GM12878 (cell line): ENCODE measurements at regions not wholly inside any gene's neighbourhood (a gene's known extent, or its start where the extent isn't known, plus 50 kb on each side); places are given as distances from the start of the nearest gene placed in this dataset.

Experiments used
- CREM ChIP-seq: IDR thresholded peaks from 2 replicates; pipeline ENCODE4 v1.6.1; 2014; ENCODE audit warnings: antibody characterized with exemption, low read depth
- FOXK2 ChIP-seq: fragments of 450-650 bp; IDR thresholded peaks from 2 replicates; pipeline ENCODE4 v1.6.1; 2017; ENCODE audit warnings: mild to moderate bottlenecking, moderate library complexity
- HDAC6 ChIP-seq: fragments of 200-600 bp; sonication (generic); IDR thresholded peaks from one replicate; pipeline ENCODE4 v1.8.0; 2017; ENCODE audit warnings: antibody characterized with exemption; ENCODE audit not compliant: unreplicated experiment
- JUNB ChIP-seq: IDR thresholded peaks from 2 replicates; pipeline ENCODE4 v1.6.1; 2016; ENCODE audit warnings: antibody characterized with exemption, mild to moderate bottlenecking
- NR2F1 ChIP-seq: fragments of 450-650 bp; conservative IDR thresholded peaks from 2 replicates; pipeline ENCODE4 v1.6.1; 2017; ENCODE audit warnings: mild to moderate bottlenecking
- NRF1 ChIP-seq: conservative IDR thresholded peaks from 2 replicates; pipeline ENCODE4 v1.6.1; 2011; ENCODE audit warnings: mild to moderate bottlenecking, low read depth, low read length, improper control_type of control experiment
- PAX5 ChIP-seq: IDR thresholded peaks from 2 replicates; pipeline ENCODE4 v1.6.1; 2011; ENCODE audit warnings: low read depth, low read length, borderline replicate concordance
- PAX8 ChIP-seq: fragments of 450-650 bp; IDR thresholded peaks from 2 replicates; pipeline ENCODE4 v1.6.1; 2017; ENCODE audit warnings: mild to moderate bottlenecking, moderate library complexity
- POU2F2 ChIP-seq: IDR thresholded peaks from 3 replicates; pipeline ENCODE4 v1.6.1; 2011; ENCODE audit warnings: low read depth, mild to moderate bottlenecking, low read length, borderline replicate concordance
- SUPT20H ChIP-seq: IDR thresholded peaks from 2 replicates; pipeline ENCODE4 v1.6.1; 2011; ENCODE audit warnings: low read depth, mild to moderate bottlenecking, low read length, moderate library complexity, borderline replicate concordance; ENCODE audit not compliant: control insufficient read depth
- SUZ12 ChIP-seq: fragments of 200-600 bp; sonication (generic); IDR thresholded peaks from one replicate; pipeline ENCODE4 v1.6.1; 2018; ENCODE audit warnings: antibody characterized with exemption, mild to moderate bottlenecking; ENCODE audit not compliant: unreplicated experiment
- TF ChIP-seq, protein P1 (sequence below): fragments of 450-650 bp; IDR thresholded peaks from 2 replicates; pipeline ENCODE4 v1.6.1; 2016; ENCODE audit warnings: mild to moderate bottlenecking, moderate library complexity, borderline replicate concordance
- TF ChIP-seq, protein P2 (sequence below): fragments of 450-650 bp; formaldehyde crosslinking; IDR thresholded peaks from 2 replicates; pipeline ENCODE4 v1.4.0; 2020; ENCODE audit warnings: mild to moderate bottlenecking, moderate library complexity
- TF ChIP-seq, protein P3 (sequence below): IDR thresholded peaks from 2 replicates; pipeline ENCODE4 v1.6.1; 2011; ENCODE audit warnings: low read depth, mild to moderate bottlenecking, low read length, moderate library complexity, borderline replicate concordance; ENCODE audit errors: extremely low read depth
- TF ChIP-seq, protein P4 (sequence below): fragments of 450-650 bp; IDR thresholded peaks from 2 replicates; pipeline ENCODE4 v1.6.1; 2017; ENCODE audit warnings: antibody characterized with exemption, mild to moderate bottlenecking, moderate library complexity
- TF ChIP-seq, protein P5 (sequence below): fragments of 450-650 bp; IDR thresholded peaks from 2 replicates; pipeline ENCODE4 v1.6.1; 2017; ENCODE audit warnings: mild to moderate bottlenecking

GRCh38 chr6:26249957-26250697 is 114.9 kb upstream of the BTN3A2 start (continued):
- TF ChIP-seq, protein P1, sequence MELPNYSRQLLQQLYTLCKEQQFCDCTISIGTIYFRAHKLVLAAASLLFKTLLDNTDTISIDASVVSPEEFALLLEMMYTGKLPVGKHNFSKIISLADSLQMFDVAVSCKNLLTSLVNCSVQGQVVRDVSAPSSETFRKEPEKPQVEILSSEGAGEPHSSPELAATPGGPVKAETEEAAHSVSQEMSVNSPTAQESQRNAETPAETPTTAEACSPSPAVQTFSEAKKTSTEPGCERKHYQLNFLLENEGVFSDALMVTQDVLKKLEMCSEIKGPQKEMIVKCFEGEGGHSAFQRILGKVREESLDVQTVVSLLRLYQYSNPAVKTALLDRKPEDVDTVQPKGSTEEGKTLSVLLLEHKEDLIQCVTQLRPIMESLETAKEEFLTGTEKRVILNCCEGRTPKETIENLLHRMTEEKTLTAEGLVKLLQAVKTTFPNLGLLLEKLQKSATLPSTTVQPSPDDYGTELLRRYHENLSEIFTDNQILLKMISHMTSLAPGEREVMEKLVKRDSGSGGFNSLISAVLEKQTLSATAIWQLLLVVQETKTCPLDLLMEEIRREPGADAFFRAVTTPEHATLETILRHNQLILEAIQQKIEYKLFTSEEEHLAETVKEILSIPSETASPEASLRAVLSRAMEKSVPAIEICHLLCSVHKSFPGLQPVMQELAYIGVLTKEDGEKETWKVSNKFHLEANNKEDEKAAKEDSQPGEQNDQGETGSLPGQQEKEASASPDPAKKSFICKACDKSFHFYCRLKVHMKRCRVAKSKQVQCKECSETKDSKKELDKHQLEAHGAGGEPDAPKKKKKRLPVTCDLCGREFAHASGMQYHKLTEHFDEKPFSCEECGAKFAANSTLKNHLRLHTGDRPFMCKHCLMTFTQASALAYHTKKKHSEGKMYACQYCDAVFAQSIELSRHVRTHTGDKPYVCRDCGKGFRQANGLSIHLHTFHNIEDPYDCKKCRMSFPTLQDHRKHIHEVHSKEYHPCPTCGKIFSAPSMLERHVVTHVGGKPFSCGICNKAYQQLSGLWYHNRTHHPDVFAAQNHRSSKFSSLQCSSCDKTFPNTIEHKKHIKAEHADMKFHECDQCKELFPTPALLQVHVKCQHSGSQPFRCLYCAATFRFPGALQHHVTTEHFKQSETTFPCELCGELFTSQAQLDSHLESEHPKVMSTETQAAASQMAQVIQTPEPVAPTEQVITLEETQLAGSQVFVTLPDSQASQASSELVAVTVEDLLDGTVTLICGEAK = no peak
- TF ChIP-seq JUNB = no peak
- TF ChIP-seq NR2F1 = 0 out of 2 replicates have a peak, but pooled peaks have one; percentile 7
- TF ChIP-seq POU2F2 = peak; percentile 96; the same call in 2 of the 3 replicates
- TF ChIP-seq SUZ12 = no peak
- no peak for TF ChIP-seq SUPT20H
- no peak; the same call in 1 of the 2 replicates for TF ChIP-seq PAX5
- TF ChIP-seq, protein P2, sequence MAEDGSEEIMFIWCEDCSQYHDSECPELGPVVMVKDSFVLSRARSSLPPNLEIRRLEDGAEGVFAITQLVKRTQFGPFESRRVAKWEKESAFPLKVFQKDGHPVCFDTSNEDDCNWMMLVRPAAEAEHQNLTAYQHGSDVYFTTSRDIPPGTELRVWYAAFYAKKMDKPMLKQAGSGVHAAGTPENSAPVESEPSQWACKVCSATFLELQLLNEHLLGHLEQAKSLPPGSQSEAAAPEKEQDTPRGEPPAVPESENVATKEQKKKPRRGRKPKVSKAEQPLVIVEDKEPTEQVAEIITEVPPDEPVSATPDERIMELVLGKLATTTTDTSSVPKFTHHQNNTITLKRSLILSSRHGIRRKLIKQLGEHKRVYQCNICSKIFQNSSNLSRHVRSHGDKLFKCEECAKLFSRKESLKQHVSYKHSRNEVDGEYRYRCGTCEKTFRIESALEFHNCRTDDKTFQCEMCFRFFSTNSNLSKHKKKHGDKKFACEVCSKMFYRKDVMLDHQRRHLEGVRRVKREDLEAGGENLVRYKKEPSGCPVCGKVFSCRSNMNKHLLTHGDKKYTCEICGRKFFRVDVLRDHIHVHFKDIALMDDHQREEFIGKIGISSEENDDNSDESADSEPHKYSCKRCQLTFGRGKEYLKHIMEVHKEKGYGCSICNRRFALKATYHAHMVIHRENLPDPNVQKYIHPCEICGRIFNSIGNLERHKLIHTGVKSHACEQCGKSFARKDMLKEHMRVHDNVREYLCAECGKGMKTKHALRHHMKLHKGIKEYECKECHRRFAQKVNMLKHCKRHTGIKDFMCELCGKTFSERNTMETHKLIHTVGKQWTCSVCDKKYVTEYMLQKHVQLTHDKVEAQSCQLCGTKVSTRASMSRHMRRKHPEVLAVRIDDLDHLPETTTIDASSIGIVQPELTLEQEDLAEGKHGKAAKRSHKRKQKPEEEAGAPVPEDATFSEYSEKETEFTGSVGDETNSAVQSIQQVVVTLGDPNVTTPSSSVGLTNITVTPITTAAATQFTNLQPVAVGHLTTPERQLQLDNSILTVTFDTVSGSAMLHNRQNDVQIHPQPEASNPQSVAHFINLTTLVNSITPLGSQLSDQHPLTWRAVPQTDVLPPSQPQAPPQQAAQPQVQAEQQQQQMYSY (CRISPR knock-in tag) = no peak
- peak; percentile 83 for TF ChIP-seq HDAC6
- TF ChIP-seq, protein P3, sequence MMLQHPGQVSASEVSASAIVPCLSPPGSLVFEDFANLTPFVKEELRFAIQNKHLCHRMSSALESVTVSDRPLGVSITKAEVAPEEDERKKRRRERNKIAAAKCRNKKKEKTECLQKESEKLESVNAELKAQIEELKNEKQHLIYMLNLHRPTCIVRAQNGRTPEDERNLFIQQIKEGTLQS = no peak
- TF ChIP-seq PAX8 = peak; percentile 3; the same call in 1 of the 2 replicates
- peak; percentile 78 for TF ChIP-seq CREM
- TF ChIP-seq, protein P4, sequence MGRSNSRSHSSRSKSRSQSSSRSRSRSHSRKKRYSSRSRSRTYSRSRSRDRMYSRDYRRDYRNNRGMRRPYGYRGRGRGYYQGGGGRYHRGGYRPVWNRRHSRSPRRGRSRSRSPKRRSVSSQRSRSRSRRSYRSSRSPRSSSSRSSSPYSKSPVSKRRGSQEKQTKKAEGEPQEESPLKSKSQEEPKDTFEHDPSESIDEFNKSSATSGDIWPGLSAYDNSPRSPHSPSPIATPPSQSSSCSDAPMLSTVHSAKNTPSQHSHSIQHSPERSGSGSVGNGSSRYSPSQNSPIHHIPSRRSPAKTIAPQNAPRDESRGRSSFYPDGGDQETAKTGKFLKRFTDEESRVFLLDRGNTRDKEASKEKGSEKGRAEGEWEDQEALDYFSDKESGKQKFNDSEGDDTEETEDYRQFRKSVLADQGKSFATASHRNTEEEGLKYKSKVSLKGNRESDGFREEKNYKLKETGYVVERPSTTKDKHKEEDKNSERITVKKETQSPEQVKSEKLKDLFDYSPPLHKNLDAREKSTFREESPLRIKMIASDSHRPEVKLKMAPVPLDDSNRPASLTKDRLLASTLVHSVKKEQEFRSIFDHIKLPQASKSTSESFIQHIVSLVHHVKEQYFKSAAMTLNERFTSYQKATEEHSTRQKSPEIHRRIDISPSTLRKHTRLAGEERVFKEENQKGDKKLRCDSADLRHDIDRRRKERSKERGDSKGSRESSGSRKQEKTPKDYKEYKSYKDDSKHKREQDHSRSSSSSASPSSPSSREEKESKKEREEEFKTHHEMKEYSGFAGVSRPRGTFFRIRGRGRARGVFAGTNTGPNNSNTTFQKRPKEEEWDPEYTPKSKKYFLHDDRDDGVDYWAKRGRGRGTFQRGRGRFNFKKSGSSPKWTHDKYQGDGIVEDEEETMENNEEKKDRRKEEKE = peak; percentile 37; the same call in 1 of the 2 replicates
- no peak for TF ChIP-seq FOXK2
- TF ChIP-seq, protein P5, sequence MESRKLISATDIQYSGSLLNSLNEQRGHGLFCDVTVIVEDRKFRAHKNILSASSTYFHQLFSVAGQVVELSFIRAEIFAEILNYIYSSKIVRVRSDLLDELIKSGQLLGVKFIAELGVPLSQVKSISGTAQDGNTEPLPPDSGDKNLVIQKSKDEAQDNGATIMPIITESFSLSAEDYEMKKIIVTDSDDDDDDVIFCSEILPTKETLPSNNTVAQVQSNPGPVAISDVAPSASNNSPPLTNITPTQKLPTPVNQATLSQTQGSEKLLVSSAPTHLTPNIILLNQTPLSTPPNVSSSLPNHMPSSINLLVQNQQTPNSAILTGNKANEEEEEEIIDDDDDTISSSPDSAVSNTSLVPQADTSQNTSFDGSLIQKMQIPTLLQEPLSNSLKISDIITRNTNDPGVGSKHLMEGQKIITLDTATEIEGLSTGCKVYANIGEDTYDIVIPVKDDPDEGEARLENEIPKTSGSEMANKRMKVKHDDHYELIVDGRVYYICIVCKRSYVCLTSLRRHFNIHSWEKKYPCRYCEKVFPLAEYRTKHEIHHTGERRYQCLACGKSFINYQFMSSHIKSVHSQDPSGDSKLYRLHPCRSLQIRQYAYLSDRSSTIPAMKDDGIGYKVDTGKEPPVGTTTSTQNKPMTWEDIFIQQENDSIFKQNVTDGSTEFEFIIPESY = 0 out of 2 replicates have a peak, but pooled peaks have one; percentile 1
- TF ChIP-seq NRF1 = no peak
